ENCODE measurements at regions not wholly inside any gene's neighbourhood (a gene's known extent, or its start where the extent isn't known, plus 50 kb on each side); places are given as distances from the start of the nearest gene placed in this dataset.
"Not testable (repeated sequence)": the region's sequence is repeated elsewhere in the genome, so short reads cannot be mapped to it uniquely, and the experiment has no call there.

DNA sequence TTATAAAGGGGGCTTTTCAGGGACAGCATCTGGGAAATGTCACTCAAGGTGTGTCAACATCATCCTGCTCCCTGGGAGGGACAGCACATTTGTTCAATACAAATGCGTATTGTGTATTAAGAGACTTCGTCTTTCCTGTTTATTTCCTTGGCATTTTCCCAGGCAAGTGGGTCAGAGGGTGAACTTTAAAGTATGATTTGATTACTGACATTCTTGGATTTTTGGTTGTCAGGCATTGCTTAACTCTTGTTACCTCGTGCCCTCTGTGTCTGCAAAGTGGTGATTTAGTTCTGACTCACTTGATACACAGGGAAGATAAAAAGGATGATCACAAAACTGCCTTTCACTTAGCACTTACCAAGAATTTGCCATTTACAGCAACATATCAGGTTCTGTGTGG lies 292.7 kb downstream of the SUCLA2 start:
- no peak for FAIRE-seq
- no peak for DNase-seq (ENCODE audit: insufficient read length, low spot score)

DNA sequence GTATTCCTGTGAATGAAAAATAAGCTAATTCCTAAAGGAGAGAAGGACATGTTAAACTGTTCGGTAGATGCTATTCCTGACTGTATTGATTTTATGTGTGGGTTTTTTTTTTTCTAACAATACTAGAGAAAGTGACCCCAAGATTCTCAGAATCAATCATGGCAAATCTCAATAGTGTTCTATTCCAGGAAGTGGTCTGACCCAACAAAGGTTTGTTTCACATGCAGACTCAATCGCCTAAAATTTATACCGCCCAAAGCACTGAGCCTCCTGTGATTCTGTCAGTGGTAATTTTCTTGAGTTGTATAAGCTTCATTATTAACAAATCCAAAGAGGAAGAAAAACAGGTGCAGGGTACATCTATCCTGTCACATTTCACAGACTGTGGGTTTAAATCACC lies 293.7 kb downstream of the SUCLA2 start:
- no peak for FAIRE-seq

DNA sequence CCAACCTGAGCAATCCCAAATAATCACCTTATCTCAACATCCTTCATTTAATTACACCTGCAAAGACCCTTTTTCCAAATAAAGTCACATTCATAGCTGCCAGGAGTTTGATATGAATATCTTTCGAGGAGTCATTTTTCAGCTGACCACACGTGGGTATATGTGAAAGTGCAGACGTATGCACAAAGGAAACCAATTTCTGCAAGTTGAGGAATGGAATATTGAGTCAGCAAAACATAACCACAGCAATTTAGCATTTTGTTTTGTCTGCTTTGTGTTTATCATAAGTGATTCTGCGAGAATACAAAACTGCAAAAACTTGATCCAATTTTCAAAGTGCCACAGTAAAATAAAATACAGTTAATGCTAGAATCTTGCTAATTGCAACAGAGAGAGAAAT lies 295.9 kb downstream of the SUCLA2 start:
- DNase-seq (ENCODE audit: insufficient read length, low spot score) (no peak), FAIRE-seq (no peak)

More for the DNA sequence above, 293.7 kb downstream of the SUCLA2 start:
- DNase-seq (ENCODE audit: insufficient read length, low spot score): no peak

DNA sequence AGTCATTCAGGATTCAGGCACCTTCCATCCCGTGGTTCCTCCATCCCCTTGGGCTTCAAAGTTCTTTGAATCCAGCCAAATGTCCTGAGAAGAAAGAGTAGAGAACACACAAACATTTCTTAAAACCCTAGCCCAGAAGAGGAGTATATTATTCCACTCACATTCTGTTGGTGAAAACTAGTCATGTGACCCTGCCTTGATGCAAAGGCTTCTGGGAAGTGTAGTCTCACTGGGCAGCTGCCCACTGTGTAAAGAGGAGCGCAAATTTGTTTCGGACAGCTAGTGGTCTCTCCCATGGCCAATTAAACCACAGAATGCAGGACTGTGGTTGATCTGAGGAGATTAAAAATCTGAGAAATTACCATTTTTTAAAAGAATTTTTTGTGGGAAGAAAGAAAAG lies 304.4 kb downstream of the SUCLA2 start:
- FAIRE-seq (no peak), DNase-seq (ENCODE audit: insufficient read length, low spot score) (no peak)

DNA sequence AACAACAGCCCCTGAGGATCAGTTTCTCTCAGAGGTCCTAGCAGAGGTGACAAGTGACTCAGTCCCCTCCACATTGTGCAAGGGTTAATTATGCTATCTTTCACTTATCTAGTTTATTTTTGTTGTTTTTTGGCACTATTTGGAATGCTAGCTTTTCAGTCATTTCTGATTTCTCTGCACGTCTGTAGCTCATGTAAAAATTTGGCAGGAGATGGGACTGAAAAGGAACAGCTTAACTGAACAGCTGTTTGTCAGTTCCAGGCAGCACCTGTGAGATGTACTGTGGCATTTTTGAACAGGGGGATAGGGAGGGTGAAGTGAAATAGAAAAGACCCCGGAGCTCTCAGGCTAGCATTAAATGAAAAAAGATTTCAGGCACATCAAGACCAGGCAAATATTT lies 313.5 kb downstream of the SUCLA2 start:
- FAIRE-seq (no peak), DNase-seq (ENCODE audit: insufficient read length, low spot score) (no peak)

DNA sequence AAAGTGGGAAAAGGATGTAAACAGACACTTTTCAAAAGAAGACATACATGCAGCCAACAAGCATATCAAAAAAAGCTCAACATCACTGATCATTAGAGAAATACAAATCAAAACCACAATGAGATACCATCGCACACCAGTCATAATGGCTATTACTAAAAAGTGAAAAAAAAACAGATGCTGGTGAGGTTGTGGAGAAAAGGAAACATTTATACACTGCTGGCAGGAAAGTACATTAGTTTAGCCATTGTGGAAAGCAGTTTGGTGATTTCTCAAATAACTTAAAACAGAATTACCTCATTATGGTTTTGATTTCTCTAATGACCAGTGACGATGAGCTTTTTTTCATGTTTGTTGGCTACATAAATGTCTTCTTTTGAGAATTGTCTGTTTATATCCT lies 315.9 kb downstream of the SUCLA2 start:
- not testable (repeated sequence) for DNase-seq (ENCODE audit: insufficient read length, low spot score); FAIRE-seq

DNA sequence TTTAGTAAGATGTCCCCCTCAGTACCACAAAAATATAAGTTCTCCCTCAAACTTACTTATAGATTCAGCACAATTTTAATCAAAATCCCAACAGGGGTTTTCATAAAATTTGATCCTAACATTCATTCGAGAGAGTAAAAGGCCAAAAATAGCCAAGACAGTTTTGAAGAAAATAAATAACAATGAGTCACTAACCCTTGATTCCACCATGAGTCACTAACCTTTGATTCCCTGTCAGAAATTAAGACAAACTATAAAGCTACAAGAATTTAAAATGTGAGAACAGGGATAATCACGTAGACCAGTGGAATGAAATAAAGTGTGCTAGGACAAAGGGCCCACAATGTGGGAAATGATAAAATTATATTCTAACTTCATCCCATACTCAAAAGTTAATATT lies 320.3 kb downstream of the SUCLA2 start:
- DNase-seq (ENCODE audit: insufficient read length, low spot score): no peak
- FAIRE-seq: no peak

DNA sequence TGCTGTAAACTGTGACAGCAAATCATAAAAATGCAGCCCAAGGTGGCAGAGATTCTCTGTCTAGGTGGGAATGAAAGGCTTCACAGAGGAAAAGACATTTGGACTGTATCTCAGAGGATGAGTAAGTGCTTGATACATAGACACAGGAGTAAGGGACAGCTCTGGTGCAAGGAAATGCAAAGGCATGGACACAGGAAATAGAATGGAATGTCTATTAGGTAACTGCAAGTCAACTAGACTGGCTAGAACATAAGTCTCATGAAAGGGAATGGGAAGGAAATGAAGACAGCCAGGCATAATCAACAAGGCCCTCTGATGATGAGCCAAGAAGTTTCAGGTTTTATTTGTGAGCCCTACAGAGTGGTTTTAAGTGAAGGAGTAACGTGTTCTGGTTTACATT lies 321.7 kb downstream of the SUCLA2 start:
- DNase-seq (ENCODE audit: insufficient read length, low spot score) (no peak), FAIRE-seq (no peak)

DNA sequence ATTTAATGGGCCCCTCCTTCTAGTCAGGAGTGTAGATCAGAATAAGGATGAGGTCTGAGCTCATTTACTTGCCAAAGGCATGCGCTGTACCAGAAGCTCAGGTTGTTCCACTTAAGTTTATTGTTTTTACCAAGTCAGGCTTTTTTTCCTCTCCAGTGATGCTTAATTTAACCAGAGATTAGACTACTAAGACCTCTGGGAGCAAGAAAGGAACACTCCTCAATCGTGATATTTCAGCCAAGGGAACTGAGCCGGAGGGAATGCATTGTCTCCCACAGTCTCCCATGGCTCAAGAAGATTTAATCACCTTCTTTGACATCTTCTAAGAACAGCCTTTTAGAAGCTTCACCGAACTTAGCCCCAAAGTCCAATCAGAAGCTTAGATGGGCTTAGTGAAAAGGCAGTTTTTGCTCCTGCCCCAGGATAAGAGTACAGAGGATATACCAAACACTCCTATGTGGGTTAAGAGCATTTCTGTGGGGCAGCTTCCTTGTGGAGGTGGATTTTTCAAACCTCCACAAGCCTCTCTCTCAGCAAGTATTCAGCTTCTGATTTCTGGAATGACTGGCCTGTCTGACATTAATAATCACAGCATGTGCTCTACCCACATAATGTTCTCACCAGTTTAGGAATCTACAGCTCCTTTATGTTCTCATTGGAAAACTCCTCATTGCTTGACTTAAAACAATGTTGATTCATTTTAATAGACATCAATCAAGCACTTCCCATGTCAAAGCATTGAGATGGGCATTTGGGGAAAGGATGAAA lies 322.7 kb downstream of the SUCLA2 start:
- no peak for FAIRE-seq
- DNase-seq (ENCODE audit: insufficient read length, low spot score): no peak

DNA sequence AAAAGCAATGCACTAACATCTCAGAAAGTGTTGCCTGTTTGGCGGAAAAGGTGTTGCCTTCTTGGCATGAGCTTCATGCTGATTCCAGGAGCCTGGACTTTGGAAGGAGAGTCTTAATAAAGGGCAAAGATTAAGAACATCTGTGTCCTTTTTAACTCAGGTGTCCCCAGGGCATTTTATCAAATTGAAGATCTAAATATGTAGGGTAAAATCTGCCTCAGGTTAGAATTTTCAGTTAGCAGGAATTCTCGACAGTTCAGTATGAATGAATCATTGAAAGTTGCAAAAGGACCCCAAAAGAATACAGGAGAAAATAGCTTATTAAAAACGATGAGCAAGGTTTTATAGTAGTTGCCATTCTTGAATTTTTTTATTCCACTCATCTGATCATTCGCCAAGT lies 325.2 kb downstream of the SUCLA2 start:
- DNase-seq (ENCODE audit: insufficient read length, low spot score) (no peak), FAIRE-seq (no peak)

DNA sequence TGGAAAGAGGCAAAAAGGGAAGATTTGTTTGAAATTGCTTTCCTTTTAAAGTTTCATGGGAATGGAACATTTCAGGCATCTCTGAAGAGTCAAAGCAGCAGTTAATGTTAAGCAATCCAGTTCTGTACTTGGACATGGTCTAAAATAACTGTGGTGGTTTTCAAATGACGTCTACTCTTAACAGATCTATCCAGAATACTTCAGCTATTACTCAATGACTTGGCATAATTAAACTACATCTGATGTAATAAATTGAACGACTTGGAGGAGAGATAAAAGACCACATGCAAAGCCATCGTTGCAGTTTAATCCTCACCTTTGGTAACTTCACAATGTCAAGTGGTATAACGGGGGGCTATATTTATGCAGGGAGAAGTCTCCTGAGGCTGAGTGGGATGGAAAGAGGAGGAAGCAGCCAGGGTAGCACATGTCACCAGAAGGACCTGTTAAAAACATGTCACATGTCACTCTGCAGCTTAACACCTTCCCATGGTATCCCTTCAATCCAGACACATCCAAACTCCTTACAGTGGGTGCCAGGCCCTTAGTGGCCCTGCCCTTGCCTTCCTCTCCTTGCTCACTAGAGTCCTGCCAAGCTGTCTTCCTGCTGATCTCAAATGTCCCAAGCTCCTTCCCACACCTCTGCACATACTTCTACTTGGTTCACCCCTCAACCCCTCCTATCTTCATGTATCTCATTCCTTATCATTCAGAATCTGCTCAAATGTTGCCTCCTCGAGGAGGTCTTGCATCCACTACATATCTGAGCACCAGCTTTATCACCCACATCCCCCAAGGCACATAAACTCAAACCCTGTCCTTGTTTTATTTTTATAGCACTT lies 327.8 kb downstream of the SUCLA2 start:
- DNase-seq (ENCODE audit: insufficient read length, low spot score): no peak
- no peak for FAIRE-seq

DNA sequence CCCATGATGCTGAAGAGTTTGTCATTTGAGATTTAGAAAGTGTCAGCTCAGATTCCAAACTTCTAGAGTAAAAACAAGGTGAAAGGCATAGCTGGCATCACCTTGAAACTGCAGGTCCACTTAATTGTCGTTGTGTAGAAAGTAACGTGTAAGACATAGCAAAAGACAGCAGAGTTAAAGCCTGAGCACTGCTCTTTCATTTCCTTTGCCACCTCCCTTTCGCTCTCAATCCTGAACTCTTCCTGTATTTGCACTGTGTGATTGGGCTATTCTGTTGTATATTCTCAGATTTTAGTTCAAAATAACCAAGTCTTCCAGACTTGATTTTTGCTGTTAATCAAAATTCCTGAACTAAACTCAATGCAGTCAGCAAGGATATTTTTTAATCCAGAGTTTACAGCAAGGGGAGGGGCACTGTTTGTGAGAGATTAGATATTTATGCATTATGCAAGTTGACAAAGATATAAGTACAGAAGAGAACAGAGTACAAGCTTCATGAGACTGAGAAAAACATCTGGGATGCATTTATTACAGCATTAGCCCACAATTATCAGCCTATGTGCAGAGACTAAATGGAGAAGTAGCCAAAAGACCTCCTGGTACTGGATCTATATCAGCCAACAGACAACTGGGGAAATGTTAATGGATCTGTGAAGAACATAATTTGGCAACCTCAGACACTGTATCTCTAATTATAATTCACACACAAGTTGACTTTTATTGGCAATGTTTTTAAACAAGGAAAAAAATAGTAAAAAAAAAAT lies 328.6 kb downstream of the SUCLA2 start:
- DNase-seq (ENCODE audit: insufficient read length, low spot score) (no peak), FAIRE-seq (no peak)

DNA sequence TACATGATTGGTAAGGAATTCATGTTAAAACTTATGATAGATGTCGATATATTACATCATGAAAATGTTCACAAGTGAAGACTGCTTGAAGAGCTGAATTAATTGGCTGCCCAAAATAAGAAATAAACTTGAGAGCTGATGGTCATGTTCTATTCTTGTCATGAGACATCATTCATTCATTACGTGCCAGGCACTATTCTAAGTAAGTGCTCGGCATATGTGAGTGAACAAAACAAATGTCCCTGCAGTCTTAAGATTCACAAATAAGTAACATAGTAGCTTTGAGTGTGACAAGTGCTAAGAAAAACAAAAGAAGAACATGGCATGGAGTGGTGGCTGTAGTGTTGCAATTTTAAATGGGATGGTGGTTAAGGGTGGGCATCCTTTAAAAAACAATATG lies 329.3 kb downstream of the SUCLA2 start:
- DNase-seq (ENCODE audit: insufficient read length, low spot score) (no peak), FAIRE-seq (no peak)

DNA sequence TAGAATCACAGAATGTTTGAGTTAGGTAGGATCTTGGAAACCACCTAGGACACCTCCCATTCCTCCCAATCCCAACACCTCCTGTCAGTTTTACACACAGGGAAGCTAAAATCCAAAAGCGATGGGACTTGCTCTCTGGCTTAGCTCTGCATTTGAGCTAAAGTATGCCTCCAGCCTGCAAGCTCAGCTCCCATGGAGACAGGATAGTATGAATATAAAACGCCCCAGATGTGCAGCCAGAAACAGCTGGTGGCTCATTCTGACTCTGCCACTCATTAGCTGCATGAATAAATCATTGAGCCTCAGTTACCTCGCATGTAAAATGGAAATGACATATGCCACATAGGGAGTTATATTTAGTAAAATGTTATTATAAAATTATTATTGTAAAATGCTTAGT lies 336.0 kb downstream of the SUCLA2 start:
- FAIRE-seq (no peak), DNase-seq (ENCODE audit: insufficient read length, low spot score) (no peak)

DNA sequence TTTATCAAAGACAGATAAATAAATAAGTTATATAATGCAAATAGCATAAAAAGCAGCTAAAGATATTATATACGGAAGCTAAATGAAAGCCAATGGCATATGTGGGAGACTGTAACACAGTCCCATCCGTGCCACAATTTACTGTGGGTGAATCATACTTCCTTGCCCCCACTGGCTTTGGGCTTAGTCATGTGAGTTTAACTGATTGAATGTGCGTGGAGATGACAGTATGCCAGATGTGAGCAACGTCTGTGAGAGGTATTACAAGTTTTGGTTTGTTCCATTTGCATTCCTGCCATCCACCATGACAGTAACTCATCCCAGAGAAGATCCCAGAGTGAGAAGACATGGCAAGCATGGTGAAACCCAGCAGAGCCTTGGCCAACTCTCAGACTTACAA lies 340.0 kb downstream of the SUCLA2 start:
- DNase-seq (ENCODE audit: insufficient read length, low spot score) (no peak), FAIRE-seq (no peak)

DNA sequence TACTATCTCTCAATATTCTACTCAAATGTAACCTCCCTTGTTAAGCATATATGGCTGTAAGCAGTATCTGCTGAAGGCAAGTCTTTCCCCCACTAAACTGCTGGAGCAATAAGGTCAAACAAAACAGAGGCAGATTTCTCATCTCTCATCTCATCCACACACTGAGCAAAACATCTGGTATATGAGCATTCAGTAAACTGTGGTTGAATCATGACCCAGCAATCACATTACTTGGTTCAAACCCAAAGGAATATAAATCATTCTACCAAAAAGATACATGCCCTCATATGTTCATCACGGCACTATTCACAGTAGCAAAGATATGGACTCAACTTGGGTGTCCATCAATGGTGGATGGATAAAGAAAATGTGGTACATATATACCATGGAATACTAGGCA lies 344.4 kb downstream of the SUCLA2 start:
- DNase-seq (ENCODE audit: insufficient read length, low spot score) (no peak), FAIRE-seq (no peak)

DNA sequence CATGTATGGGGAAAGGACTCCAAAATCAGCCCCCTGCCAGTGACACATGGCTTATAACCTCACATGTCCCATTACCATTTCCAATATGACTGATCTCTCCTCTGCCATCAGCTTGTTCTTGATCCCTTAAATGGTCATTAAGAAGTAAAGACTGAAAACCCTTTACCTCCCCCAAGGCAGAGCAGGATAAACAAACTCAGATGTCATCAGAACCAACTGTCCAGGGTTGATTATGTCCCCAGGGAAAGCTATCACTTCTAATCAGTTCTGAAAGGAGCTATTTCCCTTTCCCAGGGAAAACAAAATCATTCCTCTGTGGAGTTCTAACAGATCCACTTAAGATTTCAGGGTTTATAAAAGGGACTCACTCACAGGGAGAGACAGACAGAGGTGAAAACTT lies 350.9 kb downstream of the SUCLA2 start:
- no peak for FAIRE-seq

DNA sequence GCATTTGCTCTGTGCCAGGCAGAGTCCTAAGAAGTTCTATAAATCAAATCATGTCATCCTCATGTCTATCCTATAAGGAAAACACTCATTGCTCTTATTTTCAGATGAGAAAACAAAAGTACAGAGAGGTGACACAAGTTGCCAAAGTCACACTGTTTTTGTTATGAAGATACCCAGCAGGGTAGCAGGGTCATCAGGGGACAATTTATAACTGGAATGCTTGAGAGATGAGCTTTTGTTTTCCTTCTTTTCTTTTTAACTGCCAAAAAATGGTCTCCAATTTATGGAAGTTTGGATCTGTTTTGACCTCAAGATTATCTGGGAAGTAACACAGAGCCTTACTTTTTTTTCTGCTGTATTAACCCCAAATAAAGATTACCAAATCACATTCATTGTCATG lies 354.1 kb downstream of the SUCLA2 start:
- DNase-seq (ENCODE audit: insufficient read length, low spot score): no peak
- no peak for FAIRE-seq

More for the DNA sequence above, 350.9 kb downstream of the SUCLA2 start:
- DNase-seq (ENCODE audit: insufficient read length, low spot score): no peak

DNA sequence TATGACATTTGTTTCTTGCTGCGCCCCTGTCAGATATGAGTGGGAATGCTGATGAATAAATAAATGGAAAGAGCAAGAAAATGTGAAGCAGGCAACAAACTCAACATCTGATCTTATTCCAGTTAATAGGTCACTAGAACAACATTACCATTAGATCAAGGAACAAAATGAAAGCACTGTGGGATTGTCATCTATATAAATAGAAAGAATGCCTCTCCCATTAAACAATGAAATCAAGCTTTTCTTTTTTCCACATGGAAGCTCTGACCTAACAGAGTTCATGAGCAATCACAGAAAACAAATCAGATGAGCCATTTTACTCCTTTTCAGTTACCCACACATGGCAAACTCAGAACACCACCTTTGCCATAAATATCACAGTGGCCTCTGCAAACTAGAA lies 354.8 kb downstream of the SUCLA2 start:
- DNase-seq (ENCODE audit: insufficient read length, low spot score): no peak
- no peak for FAIRE-seq

DNA sequence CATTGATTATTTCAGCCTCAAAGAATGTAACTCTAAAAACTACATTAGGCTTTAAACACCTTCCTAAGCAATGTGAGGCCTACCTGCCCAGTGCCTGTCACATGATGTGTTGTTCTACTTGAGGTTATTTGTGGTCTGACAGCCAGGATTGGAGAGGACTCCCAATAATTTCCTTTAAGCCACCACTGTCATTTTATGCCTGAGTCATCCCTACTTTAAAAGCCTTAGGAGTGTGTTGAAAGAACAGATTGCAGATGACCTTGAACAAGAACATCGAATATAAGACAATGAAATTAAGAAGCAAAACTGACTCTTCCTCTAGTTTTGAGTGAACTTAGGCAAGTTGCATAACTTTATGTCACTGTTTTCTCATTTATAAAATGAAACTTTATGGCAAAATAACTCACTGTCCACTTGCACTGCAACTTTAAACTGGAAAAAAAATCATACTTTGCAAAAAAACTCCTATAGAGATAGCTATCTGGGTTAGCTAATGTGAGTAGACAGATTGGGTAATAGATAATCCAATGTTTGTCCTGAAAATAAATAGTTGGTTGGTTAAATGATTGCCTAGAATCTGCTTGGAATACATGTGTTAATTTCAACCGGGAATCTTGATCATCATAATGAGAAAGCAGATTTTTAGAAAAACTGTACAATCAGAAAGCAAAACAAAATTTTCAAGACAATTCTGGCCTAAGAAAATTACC lies 361.2 kb downstream of the SUCLA2 start:
- DNase-seq (ENCODE audit: insufficient read length, low spot score): no peak
- no peak for FAIRE-seq

DNA sequence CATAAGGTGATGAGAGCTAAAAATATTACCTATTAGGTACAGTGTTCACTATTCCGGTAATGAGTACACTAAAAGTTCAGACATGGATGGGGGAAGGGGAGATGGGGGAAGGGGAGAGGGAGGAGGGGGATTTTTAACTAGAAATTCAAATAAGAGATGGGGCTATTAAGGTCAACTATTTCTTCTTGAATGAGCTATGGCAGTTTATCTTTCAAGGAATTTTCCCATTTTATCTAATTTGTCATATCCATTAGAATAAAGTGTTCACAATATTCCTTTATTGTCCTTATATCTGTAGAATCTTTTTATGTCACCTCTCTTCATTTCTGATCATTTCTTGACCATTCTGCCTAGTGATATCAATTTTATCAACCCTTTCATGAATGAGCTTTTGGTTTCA lies 362.4 kb downstream of the SUCLA2 start:
- no peak for DNase-seq (ENCODE audit: insufficient read length, low spot score)
- no peak for FAIRE-seq
